BE2C (cell line): ENCODE measurements at regions not wholly inside any gene's neighbourhood (a gene's known extent, or its start where the extent isn't known, plus 50 kb on each side); places are given as distances from the start of the nearest gene placed in this dataset.

Experiments
- DNase-seq: peaks from one replicate; pipeline ENCODE4 v3.0.0-alpha.2; 2020
- H3K27me3 ChIP-seq: fragments of 250-450 bp; sonication (Bioruptor Pico); 2 replicates; pipeline ENCODE4 v1.5.1; 2020; ENCODE audit warnings: mild to moderate bottlenecking
- H3K36me3 ChIP-seq: fragments of 250-450 bp; sonication (Bioruptor Pico); 2 replicates; pipeline ENCODE4 v1.5.1; 2020; ENCODE audit warnings: mild to moderate bottlenecking
- H3K4me1 ChIP-seq: fragments of 250-450 bp; sonication (Bioruptor Pico); 2 replicates; pipeline ENCODE4 v1.5.1; 2020
- H3K4me3 ChIP-seq: 2 replicates; pipeline ENCODE4 v1.5.1; 2011; ENCODE audit warnings: low read depth, low read length
- H3K9me3 ChIP-seq: fragments of 250-450 bp; sonication (Bioruptor Pico); 2 replicates; pipeline ENCODE4 v1.5.1; 2020
- CTCF ChIP-seq: IDR thresholded peaks from 2 replicates; pipeline ENCODE4 v1.5.1; 2012; ENCODE audit warnings: mild to moderate bottlenecking, low read depth, low read length

- Histone ChIP-seq H3K36me3 (no peaks in the 10 kb centered on the region), H3K4me3 (no peak overlapping the region), H3K9me3 (no peaks in the 10 kb centered on the region), H3K4me1 (no peaks in the 10 kb centered on the region), H3K27me3 (no peaks in the 10 kb centered on the region)
- TF ChIP-seq CTCF = no peak
- DNase-seq = no peak
These were observed 179.6 kb upstream of the JARID2 start for GRCh38 chr6:15066089-15066758.

DNA sequence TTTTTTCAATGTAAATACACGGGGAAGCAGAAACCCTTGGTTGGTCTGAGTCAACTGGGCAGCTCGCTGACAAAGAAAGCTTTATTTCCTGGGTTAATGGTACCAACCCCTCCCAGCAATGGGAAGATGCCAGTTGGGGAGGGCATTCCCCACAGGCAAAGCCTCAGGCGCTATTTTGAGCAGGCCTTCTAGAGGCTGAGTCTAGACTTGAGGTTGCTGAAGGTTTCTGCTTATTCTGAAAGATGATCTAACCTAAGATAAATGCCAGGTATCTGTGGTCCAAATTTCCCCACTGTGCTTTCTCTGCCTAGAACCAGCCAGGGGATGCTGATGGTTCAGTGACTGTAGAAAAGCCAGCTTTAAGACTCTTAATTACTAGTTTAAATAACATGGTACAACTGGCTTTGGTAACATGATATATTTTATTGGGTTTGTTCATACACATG lies 172.5 kb upstream of the JARID2 start:
- TF ChIP-seq CTCF = no peak
- Histone ChIP-seq H3K4me3 (no peak overlapping the region), H3K4me1 (no peaks in the 10 kb centered on the region), H3K36me3 (no peaks in the 10 kb centered on the region), H3K27me3 (no peaks in the 10 kb centered on the region), H3K9me3 (no peaks in the 10 kb centered on the region)
- DNase-seq = no peak

- no peaks in the 10 kb centered on the region for H3K36me3 ChIP-seq
- H3K4me1 ChIP-seq = no peaks in the 10 kb centered on the region
- TF ChIP-seq CTCF = no peak
- no peaks in the 10 kb centered on the region for H3K9me3 ChIP-seq
- H3K27me3 ChIP-seq = no peaks in the 10 kb centered on the region
- DNase-seq = no peak
- no peak overlapping the region for H3K4me3 ChIP-seq
These were observed 171.9 kb upstream of the JARID2 start for GRCh38 chr6:15073883-15074465.

DNA sequence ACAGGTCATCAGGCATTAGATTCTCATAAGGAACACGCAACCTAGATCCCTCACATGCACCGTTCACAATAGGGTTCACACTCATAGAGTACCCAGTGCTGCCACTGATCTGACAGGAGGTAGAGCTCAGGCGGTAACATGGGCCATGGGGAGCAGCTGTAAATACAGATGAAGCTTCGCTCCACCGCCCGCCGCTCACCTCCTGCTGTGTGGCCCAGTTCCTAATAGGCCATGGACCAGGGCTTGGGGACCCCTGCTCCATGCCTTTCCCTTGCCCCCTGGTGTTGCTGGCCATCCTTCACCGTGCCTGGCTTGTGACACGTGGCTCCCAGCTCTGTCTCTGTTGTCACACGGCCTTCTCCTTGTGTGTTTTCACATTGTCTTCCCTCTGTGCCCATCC lies 171.1 kb upstream of the JARID2 start:
- TF ChIP-seq CTCF = no peak
- H3K9me3 ChIP-seq = no peaks in the 10 kb centered on the region
- H3K27me3 ChIP-seq = no peaks in the 10 kb centered on the region
- H3K4me1 ChIP-seq = no peaks in the 10 kb centered on the region
- no peak for DNase-seq
- H3K36me3 ChIP-seq = no peaks in the 10 kb centered on the region
- H3K4me3 ChIP-seq = no peak overlapping the region

- Histone ChIP-seq H3K36me3 (no peaks in the 10 kb centered on the region), H3K4me1 (no peaks in the 10 kb centered on the region), H3K4me3 (no peak overlapping the region), H3K27me3 (no peaks in the 10 kb centered on the region), H3K9me3 (no peaks in the 10 kb centered on the region)
- TF ChIP-seq CTCF = no peak
- DNase-seq = no peak
These were observed 169.3 kb upstream of the JARID2 start for GRCh38 chr6:15076565-15076964.

DNA sequence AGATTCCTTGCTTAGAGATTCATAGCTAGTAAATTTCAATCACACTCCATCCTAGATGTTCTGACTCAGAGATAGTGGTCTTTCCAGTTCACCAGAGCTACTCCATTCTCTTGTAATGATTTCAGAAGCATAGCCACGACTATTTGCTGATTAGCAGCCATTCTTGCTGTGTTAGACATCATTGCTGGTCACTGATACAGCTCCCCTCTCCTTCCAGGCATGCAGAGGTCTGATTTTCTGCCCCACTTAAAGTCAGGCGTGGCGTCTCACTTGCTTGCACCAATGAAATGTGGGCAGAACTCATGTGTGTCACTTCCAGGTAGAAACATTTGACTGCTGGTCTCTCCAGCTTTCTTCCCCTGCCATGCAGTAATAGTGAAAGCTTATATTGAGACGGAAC lies 168.9 kb upstream of the JARID2 start:
- no peak for TF ChIP-seq CTCF
- no peaks in the 10 kb centered on the region for H3K4me1 ChIP-seq
- no peaks in the 10 kb centered on the region for H3K9me3 ChIP-seq
- H3K36me3 ChIP-seq = no peaks in the 10 kb centered on the region
- H3K27me3 ChIP-seq = no peaks in the 10 kb centered on the region
- H3K4me3 ChIP-seq = no peak overlapping the region
- no peak for DNase-seq
